ENCODE measurements at regions not wholly inside any gene's neighbourhood (a gene's known extent, or its start where the extent isn't known, plus 50 kb on each side); places are given as distances from the start of the nearest gene placed in this dataset.
A peak's percentile ranks its signal among the peaks of the same experiment; 100 is the strongest.

- H3K27me3 ChIP-seq (ENCODE audit: control insufficient read depth, insufficient read depth, low read length) = no peaks in the 10 kb centered on the region
- Mint-ChIP-seq H3K27ac (no peak overlapping the region), H3K36me3 (no peaks in the 10 kb centered on the region), H3K4me3 (no peak overlapping the region), H3K27me3 (no peaks in the 10 kb centered on the region), H3K9me3 (peaks cover 0 to 27% (median 13%) of the 10 kb centered on the region in 7 donors), H3K4me1 (no peaks in the 10 kb centered on the region)
- H3K27ac ChIP-seq (ENCODE audit: insufficient read depth, low read length, poor library complexity, severe bottlenecking) = no peak overlapping the region
- H3K4me1 ChIP-seq (ENCODE audit: control insufficient read depth, insufficient read depth, low read length, poor library complexity, severe bottlenecking) = no peaks in the 10 kb centered on the region
- H3K4me3 ChIP-seq (ENCODE audit: low read depth, low read length) = no peak overlapping the region
- DNase-seq = no peak
- H3K36me3 ChIP-seq (ENCODE audit: control insufficient read depth, insufficient read depth, low read length) = no peaks in the 10 kb centered on the region
- ATAC-seq (ENCODE audit: low read depth in 2 of 2) = no peak
- peaks cover 0 to 35% of the 10 kb centered on the region in 2 experiments for H3K9me3 ChIP-seq (ENCODE audit: control insufficient read depth in 2 of 2, low read length in 2 of 2)
Measured at GRCh38 chr11:29518389-29519174, 498.2 kb downstream of the KCNA4 start.

DNA sequence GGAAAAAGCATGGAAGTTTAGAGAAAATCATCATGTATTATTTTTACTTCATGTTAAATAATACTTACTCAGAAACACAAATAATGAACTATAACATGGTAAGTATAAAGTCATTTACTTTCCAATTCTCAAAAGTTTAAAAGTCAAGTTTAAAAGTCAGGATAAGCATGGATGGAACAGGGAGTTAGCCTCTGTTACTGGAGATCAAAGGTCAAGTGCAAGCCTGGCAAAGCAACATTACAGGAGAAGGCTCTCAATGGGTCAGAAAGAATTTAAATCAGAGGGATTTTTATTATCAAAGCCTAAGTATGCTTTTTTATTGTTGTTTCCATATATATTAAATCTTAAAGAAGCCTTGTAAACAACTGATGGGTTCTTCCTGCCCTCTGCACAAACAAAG lies 505.4 kb downstream of the KCNA4 start:
- Histone ChIP-seq H3K4me3 (ENCODE audit: low read depth, low read length) (no peak overlapping the region), H3K27ac (ENCODE audit: insufficient read depth, low read length, poor library complexity, severe bottlenecking) (no peak overlapping the region), H3K9me3 (ENCODE audit: control insufficient read depth in 2 of 2, low read length in 2 of 2) (no peaks in the 10 kb centered on the region), H3K4me1 (ENCODE audit: control insufficient read depth, insufficient read depth, low read length, poor library complexity, severe bottlenecking) (no peaks in the 10 kb centered on the region), H3K36me3 (ENCODE audit: control insufficient read depth, insufficient read depth, low read length) (no peaks in the 10 kb centered on the region), H3K27me3 (ENCODE audit: control insufficient read depth, insufficient read depth, low read length) (no peaks in the 10 kb centered on the region)
- no peaks in the 10 kb centered on the region for H3K36me3 Mint-ChIP-seq
- DNase-seq (no peak), ATAC-seq (ENCODE audit: low read depth in 2 of 2) (no peak)
- H3K4me1 Mint-ChIP-seq = no peaks in the 10 kb centered on the region
- H3K4me3 Mint-ChIP-seq = no peak overlapping the region
- H3K9me3 Mint-ChIP-seq = peaks cover 0 to 9% (median 3%) of the 10 kb centered on the region in 7 donors
- no peaks in the 10 kb centered on the region for H3K27me3 Mint-ChIP-seq
- no peak overlapping the region for H3K27ac Mint-ChIP-seq

- H3K27me3 Mint-ChIP-seq = no peaks in the 10 kb centered on the region
- no peaks in the 10 kb centered on the region for H3K4me1 Mint-ChIP-seq
- no peak overlapping the region for H3K4me3 Mint-ChIP-seq
- no peak overlapping the region for H3K27ac Mint-ChIP-seq
- no peaks in the 10 kb centered on the region for H3K36me3 Mint-ChIP-seq
- Histone ChIP-seq H3K4me1 (ENCODE audit: control insufficient read depth, insufficient read depth, low read length, poor library complexity, severe bottlenecking) (no peaks in the 10 kb centered on the region), H3K9me3 (ENCODE audit: control insufficient read depth in 2 of 2, low read length in 2 of 2) (no peaks in the 10 kb centered on the region), H3K27ac (ENCODE audit: insufficient read depth, low read length, poor library complexity, severe bottlenecking) (no peak overlapping the region), H3K36me3 (ENCODE audit: control insufficient read depth, insufficient read depth, low read length) (no peaks in the 10 kb centered on the region), H3K4me3 (ENCODE audit: low read depth, low read length) (no peak overlapping the region), H3K27me3 (ENCODE audit: control insufficient read depth, insufficient read depth, low read length) (no peaks in the 10 kb centered on the region)
- ATAC-seq (ENCODE audit: low read depth in 2 of 2) = no peak
- peaks cover 0 to 18% (median 8%) of the 10 kb centered on the region in 7 donors for H3K9me3 Mint-ChIP-seq
- DNase-seq = no peak
Measured at GRCh38 chr11:29507376-29507775, 509.5 kb downstream of the KCNA4 start.

- H3K36me3 Mint-ChIP-seq = no peaks in the 10 kb centered on the region
- no peaks in the 10 kb centered on the region for H3K4me1 Mint-ChIP-seq
- peaks cover 2 to 36% (median 6%) of the 10 kb centered on the region in 7 donors for H3K9me3 Mint-ChIP-seq
- peak overlapping the region in 1 of 4 donors; percentile 21 for H3K4me3 Mint-ChIP-seq
- ATAC-seq (ENCODE audit: low read depth in 2 of 2) = no peak
- Histone ChIP-seq H3K27me3 (ENCODE audit: control insufficient read depth, insufficient read depth, low read length) (no peaks in the 10 kb centered on the region), H3K4me1 (ENCODE audit: control insufficient read depth, insufficient read depth, low read length, poor library complexity, severe bottlenecking) (no peaks in the 10 kb centered on the region), H3K27ac (ENCODE audit: insufficient read depth, low read length, poor library complexity, severe bottlenecking) (no peak overlapping the region), H3K36me3 (ENCODE audit: control insufficient read depth, insufficient read depth, low read length) (no peaks in the 10 kb centered on the region), H3K9me3 (ENCODE audit: control insufficient read depth in 2 of 2, low read length in 2 of 2) (no peaks in the 10 kb centered on the region), H3K4me3 (ENCODE audit: low read depth, low read length) (no peak overlapping the region)
- no peak overlapping the region for H3K27ac Mint-ChIP-seq
- H3K27me3 Mint-ChIP-seq = no peaks in the 10 kb centered on the region
- no peak for DNase-seq
Measured at GRCh38 chr11:29495676-29496075, 521.2 kb downstream of the KCNA4 start.

DNA sequence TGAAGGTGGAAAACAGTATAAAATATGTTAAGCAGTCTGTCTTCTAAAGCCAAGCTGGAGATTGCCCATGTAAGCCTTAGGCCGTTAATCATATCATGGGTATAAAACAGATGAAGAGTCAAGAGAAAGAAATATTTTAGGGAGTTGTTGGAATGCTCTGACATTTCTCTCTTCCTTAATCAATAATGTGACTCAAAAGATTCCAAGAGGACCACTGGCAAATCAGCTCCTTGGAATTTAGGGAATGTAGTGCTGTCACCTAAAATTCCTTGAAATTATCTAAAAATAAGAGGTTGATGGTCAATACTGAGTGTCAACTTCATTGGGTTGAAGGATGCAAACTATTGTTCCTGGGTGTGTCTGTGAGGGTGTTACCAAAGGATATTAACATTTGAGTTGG lies 525.9 kb downstream of the KCNA4 start:
- H3K27ac ChIP-seq (ENCODE audit: insufficient read depth, low read length, poor library complexity, severe bottlenecking) = no peak overlapping the region
- no peaks in the 10 kb centered on the region for H3K36me3 Mint-ChIP-seq
- no peak overlapping the region for H3K27ac Mint-ChIP-seq
- no peak overlapping the region for H3K4me3 ChIP-seq (ENCODE audit: low read depth, low read length)
- H3K4me1 ChIP-seq (ENCODE audit: control insufficient read depth, insufficient read depth, low read length, poor library complexity, severe bottlenecking) = no peaks in the 10 kb centered on the region
- DNase-seq (no peak), ATAC-seq (ENCODE audit: low read depth in 2 of 2) (no peak)
- H3K9me3 Mint-ChIP-seq = peaks cover 0 to 42% (median 6%) of the 10 kb centered on the region in 7 donors
- peaks cover 0 to 4% of the 10 kb centered on the region in 2 experiments for H3K9me3 ChIP-seq (ENCODE audit: control insufficient read depth in 2 of 2, low read length in 2 of 2)
- H3K27me3 ChIP-seq (ENCODE audit: control insufficient read depth, insufficient read depth, low read length) = no peaks in the 10 kb centered on the region
- no peaks in the 10 kb centered on the region for H3K27me3 Mint-ChIP-seq
- no peak overlapping the region for H3K4me3 Mint-ChIP-seq
- no peaks in the 10 kb centered on the region for H3K36me3 ChIP-seq (ENCODE audit: control insufficient read depth, insufficient read depth, low read length)
- H3K4me1 Mint-ChIP-seq = no peaks in the 10 kb centered on the region

DNA sequence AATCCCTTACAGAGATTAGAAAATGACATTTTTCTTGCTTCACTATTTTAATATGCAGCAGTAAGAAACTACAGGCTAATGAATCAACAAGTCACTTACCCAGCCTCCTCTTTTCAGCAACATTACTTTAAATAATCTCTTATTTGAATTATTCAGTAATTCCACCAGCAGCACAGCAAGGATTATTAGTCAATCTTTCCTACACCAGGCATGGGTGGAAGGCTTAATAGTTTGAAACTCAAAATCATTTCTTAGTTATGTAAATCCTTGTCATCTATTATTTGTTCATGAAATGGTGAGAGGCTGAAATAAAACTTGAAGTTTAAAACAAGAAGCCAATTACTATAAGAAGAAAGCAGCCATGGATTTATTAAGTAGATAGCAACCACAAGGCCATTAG lies 530.5 kb downstream of the KCNA4 start:
- Histone ChIP-seq H3K36me3 (ENCODE audit: control insufficient read depth, insufficient read depth, low read length) (no peaks in the 10 kb centered on the region), H3K27me3 (ENCODE audit: control insufficient read depth, insufficient read depth, low read length) (no peaks in the 10 kb centered on the region), H3K4me3 (ENCODE audit: low read depth, low read length) (no peak overlapping the region), H3K4me1 (ENCODE audit: control insufficient read depth, insufficient read depth, low read length, poor library complexity, severe bottlenecking) (no peaks in the 10 kb centered on the region), H3K9me3 (ENCODE audit: control insufficient read depth in 2 of 2, low read length in 2 of 2) (peaks cover 0 to 4% of the 10 kb centered on the region in 2 experiments), H3K27ac (ENCODE audit: insufficient read depth, low read length, poor library complexity, severe bottlenecking) (no peak overlapping the region)
- H3K9me3 Mint-ChIP-seq = peaks cover 0 to 22% (median 4%) of the 10 kb centered on the region in 7 donors
- H3K4me1 Mint-ChIP-seq = no peaks in the 10 kb centered on the region
- no peak overlapping the region for H3K27ac Mint-ChIP-seq
- DNase-seq (no peak), ATAC-seq (ENCODE audit: low read depth in 2 of 2) (no peak)
- no peaks in the 10 kb centered on the region for H3K36me3 Mint-ChIP-seq
- no peak overlapping the region for H3K4me3 Mint-ChIP-seq
- no peaks in the 10 kb centered on the region for H3K27me3 Mint-ChIP-seq

GRCh38 chr11:29485641-29486040 lies 531.2 kb downstream of the KCNA4 start:
- Mint-ChIP-seq H3K4me1 (no peaks in the 10 kb centered on the region), H3K27me3 (no peaks in the 10 kb centered on the region), H3K4me3 (no peak overlapping the region), H3K27ac (no peak overlapping the region), H3K36me3 (no peaks in the 10 kb centered on the region), H3K9me3 (peaks cover 0 to 25% (median 2%) of the 10 kb centered on the region in 7 donors)
- H3K36me3 ChIP-seq (ENCODE audit: control insufficient read depth, insufficient read depth, low read length) = no peaks in the 10 kb centered on the region
- H3K27me3 ChIP-seq (ENCODE audit: control insufficient read depth, insufficient read depth, low read length) = no peaks in the 10 kb centered on the region
- DNase-seq (no peak), ATAC-seq (ENCODE audit: low read depth in 2 of 2) (no peak)
- H3K9me3 ChIP-seq (ENCODE audit: control insufficient read depth in 2 of 2, low read length in 2 of 2) = peaks cover 0 to 4% of the 10 kb centered on the region in 2 experiments
- no peak overlapping the region for H3K4me3 ChIP-seq (ENCODE audit: low read depth, low read length)
- H3K4me1 ChIP-seq (ENCODE audit: control insufficient read depth, insufficient read depth, low read length, poor library complexity, severe bottlenecking) = no peaks in the 10 kb centered on the region
- H3K27ac ChIP-seq (ENCODE audit: insufficient read depth, low read length, poor library complexity, severe bottlenecking) = no peak overlapping the region

DNA sequence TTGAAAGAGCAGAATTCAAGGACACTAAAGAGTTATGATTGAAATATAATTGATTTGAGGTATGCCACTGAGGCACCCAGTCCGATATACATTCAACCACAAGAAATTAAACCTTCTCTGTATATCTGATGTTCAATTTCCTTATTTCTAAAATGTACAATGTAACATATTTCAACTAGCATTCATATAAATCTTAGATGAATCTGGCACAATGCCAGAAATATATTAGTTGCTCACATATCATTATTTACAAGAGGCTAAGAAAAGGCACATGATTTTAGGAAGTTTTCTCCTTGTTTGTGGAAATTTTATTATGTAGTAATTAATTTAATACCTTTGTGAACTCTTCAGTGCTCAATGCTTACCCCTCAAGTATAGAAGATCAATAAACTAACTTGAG lies 532.3 kb downstream of the KCNA4 start:
- H3K4me3 Mint-ChIP-seq = no peak overlapping the region
- Histone ChIP-seq H3K27ac (ENCODE audit: insufficient read depth, low read length, poor library complexity, severe bottlenecking) (no peak overlapping the region), H3K4me3 (ENCODE audit: low read depth, low read length) (no peak overlapping the region), H3K4me1 (ENCODE audit: control insufficient read depth, insufficient read depth, low read length, poor library complexity, severe bottlenecking) (no peaks in the 10 kb centered on the region), H3K9me3 (ENCODE audit: control insufficient read depth in 2 of 2, low read length in 2 of 2) (peaks cover 0 to 4% of the 10 kb centered on the region in 2 experiments), H3K27me3 (ENCODE audit: control insufficient read depth, insufficient read depth, low read length) (no peaks in the 10 kb centered on the region), H3K36me3 (ENCODE audit: control insufficient read depth, insufficient read depth, low read length) (no peaks in the 10 kb centered on the region)
- H3K9me3 Mint-ChIP-seq = peaks cover 0 to 16% (median 2%) of the 10 kb centered on the region in 7 donors
- H3K27ac Mint-ChIP-seq = no peak overlapping the region
- no peak for ATAC-seq (ENCODE audit: low read depth in 2 of 2)
- no peaks in the 10 kb centered on the region for H3K27me3 Mint-ChIP-seq
- DNase-seq = no peak
- H3K36me3 Mint-ChIP-seq = no peaks in the 10 kb centered on the region
- H3K4me1 Mint-ChIP-seq = no peaks in the 10 kb centered on the region
